NCI-H226 (cell line): ENCODE measurements at regions not wholly inside any gene's neighbourhood (a gene's known extent, or its start where the extent isn't known, plus 50 kb on each side); places are given as distances from the start of the nearest gene placed in this dataset.

Experiments used
- DNase-seq: peaks from one replicate; pipeline ENCODE4 v3.0.0-alpha.2; 2015

DNA sequence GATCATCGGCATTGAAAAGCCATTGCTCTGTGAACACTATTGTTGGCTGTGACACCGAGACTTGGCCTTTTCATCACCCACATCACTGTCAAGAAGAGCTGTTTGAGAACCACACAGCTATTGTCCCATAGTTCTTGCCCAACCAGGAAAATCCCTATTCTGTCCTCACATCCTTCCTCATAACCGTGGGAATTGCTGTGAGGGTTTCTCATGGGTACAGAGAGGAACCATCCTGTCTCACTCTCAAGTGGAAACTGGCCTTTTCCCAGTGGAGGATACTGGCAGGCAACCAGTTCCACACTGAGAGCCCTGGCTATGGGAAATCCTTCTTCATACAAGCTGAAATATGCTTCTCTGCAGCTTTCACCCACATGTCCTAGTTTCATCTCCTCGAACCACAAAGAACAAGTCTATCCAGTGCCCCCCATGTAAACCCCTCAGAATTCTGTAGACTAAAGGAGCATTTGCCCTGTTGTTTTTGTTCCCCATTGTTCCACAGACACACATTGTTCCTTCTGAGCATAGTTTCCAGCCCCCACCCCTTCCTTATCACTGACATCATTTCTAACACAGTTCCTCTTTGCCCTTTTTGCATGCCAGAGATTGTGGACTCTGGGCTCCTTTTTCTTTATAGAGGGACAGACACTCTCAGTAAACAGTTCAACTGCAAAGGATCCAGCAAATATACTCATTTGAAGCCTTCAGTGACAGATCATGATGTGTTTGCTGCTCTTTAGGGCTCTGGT lies 57.8 kb upstream of the C5orf46 start:
- DNase-seq, result no peak

- no peak for DNase-seq
These were observed 57.1 kb upstream of the C5orf46 start for GRCh38 chr5:147963436-147963835.

DNA sequence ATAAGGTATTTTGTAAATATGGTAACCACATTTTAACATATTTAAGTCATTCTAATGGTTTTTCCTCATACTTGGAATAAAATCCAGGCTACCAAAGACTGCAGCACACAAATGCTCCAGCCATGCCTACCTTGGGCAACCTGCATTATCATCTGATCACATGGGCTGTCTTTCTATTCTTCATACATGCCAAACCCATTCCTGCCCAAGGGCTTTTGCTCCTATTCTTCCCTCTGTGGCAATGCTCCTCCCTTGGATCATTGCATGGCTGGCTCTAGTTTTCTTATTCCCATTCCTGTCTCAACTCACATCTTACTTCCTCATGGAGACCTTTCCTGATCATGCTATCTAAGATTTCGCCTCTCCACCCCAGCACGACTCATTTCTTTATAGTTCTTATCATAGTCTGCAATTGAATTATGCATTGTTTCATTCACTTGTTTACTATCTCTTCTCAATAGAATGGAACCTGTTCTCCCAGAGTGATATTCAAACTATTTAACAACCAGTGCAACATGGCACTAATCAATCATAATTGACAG lies 54.9 kb upstream of the C5orf46 start:
- DNase-seq, result no peak

DNA sequence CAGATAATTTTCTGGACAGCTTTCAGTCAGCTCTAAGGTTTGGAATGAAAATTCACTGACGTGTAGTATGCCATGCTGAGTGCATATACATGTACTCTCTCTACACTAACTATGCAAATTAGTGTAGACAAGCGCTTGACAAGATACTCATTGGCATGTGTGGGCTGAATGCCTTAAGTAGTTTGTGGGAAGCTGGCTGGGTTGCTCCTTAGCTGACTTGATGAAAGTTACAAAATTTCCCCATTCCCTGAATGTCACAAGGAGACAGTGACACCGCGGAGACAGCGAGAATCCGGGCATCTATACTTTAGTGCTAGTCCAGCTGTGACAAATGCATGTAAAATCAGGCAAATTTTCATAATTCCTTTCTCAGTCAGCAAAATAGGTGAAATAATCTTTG lies 51.6 kb upstream of the C5orf46 start:
- no peak for DNase-seq

DNA sequence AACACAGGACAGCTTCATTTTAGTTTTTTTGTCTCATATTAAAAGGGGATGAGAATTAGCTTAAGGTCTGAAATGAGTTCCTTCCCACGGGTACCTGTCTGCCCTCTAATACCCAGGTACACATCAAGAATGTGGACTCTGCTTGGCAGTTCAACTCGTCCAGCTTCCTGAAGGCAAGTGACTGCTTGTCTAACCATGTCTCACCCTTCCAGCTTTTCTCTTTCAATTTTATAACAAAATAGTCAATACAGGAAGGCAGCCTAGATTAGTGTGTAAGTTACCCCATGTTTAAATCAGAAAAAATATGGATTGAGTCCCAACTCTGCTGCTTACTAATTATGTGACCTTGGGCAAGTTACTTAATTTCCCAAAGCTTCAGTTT lies 50.5 kb upstream of the C5orf46 start:
- no peak for DNase-seq

DNA sequence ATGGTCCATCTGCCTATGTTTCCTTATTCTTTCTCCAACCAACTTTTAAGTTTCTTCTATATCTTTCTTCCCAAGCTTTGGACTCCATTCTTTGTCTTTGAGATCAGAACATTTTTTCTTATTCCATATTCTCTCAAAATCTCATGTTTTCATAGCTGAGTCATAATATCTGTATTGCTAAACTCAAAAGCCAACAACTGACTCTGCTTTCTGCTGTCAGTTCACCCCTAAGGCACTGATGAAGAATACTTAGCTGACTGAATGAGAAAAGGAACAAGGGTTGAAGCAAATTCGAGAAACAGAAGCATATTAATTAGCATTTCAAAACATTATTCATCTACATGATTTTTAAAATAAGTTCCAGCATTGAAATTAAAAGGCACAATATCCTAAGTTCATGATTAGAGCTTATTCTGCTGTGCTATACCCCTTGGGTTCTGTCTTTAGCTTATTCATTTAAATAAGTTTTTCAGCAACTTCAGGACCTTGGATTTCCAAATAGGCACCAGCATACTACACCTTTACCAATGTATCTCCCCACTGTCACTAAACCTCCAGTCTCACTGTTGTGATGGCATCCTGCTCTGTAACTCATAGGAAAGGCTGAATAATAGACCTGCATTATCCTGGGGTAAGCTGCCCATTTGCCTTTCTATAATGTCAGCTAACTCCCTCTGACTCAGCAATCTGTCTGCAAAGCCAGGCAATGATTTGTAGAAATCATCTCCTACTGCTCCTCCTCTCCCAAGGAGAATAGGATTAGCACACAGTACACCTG lies 49.9 kb upstream of the C5orf46 start:
- no peak for DNase-seq
